GM23338 (cell line): ENCODE measurements at regions not wholly inside any gene's neighbourhood (a gene's known extent, or its start where the extent isn't known, plus 50 kb on each side); places are given as distances from the start of the nearest gene placed in this dataset.
A peak's percentile ranks its signal among the peaks of the same experiment; 100 is the strongest.

ENCODE experiments used
- ATAC-seq: fragments of 200-7000 bp; cut with Tn5 transposase; 3 replicates; pipeline ENCODE4 v1.9.1; 2020
- DNase-seq: peaks from one replicate; pipeline ENCODE4 v3.0.0-alpha.2; 2015; ENCODE audit warnings: low spot score
- H2AFZ ChIP-seq: fragments of 200-600 bp; sonication (generic); 2 replicates; pipeline ENCODE4 v1.8.0; 2016; ENCODE audit warnings: antibody characterized with exemption, mild to moderate bottlenecking, moderate library complexity
- H3F3A ChIP-seq: fragments of 200-600 bp; sonication (generic); replicated peaks from 2 replicates; pipeline ENCODE4 v1.8.0; 2017; ENCODE audit warnings: antibody characterized with exemption, mixed run types, low read depth
- H3K27ac ChIP-seq: fragments of 200-600 bp; sonication (generic); 2 replicates; pipeline ENCODE4 v1.6.1; 2016; ENCODE audit warnings: low read depth
- H3K27me3 ChIP-seq: fragments of 200-600 bp; sonication (generic); 2 replicates; pipeline ENCODE4 v1.8.0; 2016; ENCODE audit warnings: mild to moderate bottlenecking, mixed run types, moderate library complexity; ENCODE audit not compliant: insufficient read depth
- H3K36me3 ChIP-seq: fragments of 200-600 bp; sonication (generic); 2 replicates; pipeline ENCODE4 v1.8.0; 2016; ENCODE audit warnings: mild to moderate bottlenecking; ENCODE audit not compliant: insufficient read depth
- H3K4me1 ChIP-seq: fragments of 200-600 bp; sonication (generic); 2 replicates; pipeline ENCODE4 v1.8.0; 2016; ENCODE audit warnings: mild to moderate bottlenecking, moderate library complexity; ENCODE audit not compliant: insufficient read depth
- H3K4me2 ChIP-seq: fragments of 200-600 bp; sonication (generic); 2 replicates; pipeline ENCODE4 v1.7.1; 2017; ENCODE audit warnings: mixed run types
- H3K4me3 ChIP-seq: fragments of 200-600 bp; sonication (generic); 2 replicates; pipeline ENCODE4 v1.6.1; 2016; ENCODE audit warnings: mixed run types
- H3K79me2 ChIP-seq: fragments of 200-600 bp; sonication (generic); replicated peaks from 2 replicates; pipeline ENCODE4 v1.8.0; 2017; ENCODE audit warnings: mild to moderate bottlenecking; ENCODE audit not compliant: insufficient read depth
- H3K9me2 ChIP-seq: fragments of 200-600 bp; sonication (generic); 2 replicates; pipeline ENCODE4 v1.8.0; 2017; ENCODE audit not compliant: insufficient read depth
- H4K20me1 ChIP-seq: fragments of 200-600 bp; sonication (generic); replicated peaks from 2 replicates; pipeline ENCODE4 v1.8.0; 2017; ENCODE audit warnings: mild to moderate bottlenecking; ENCODE audit not compliant: insufficient read depth
- H3K27ac Mint-ChIP-seq: 2 replicates; pipeline ENCODE4 v1.8.0; 2020; ENCODE audit warnings: inconsistent platforms, mild to moderate bottlenecking, moderate library complexity, mixed read lengths
- H3K27me3 Mint-ChIP-seq: 3 replicates; pipeline ENCODE4 v1.8.0; 2022; ENCODE audit warnings: low read depth, mild to moderate bottlenecking, moderate library complexity, mixed read lengths, inconsistent platforms; ENCODE audit not compliant: insufficient read depth, poor library complexity
- H3K36me3 Mint-ChIP-seq: 3 replicates; pipeline ENCODE4 v1.8.0; 2021; ENCODE audit warnings: low read depth, mild to moderate bottlenecking, inconsistent platforms, moderate library complexity, mixed read lengths
- H3K4me1 Mint-ChIP-seq: 3 replicates; pipeline ENCODE4 v1.8.0; 2020; ENCODE audit warnings: mild to moderate bottlenecking, inconsistent platforms, mixed read lengths
- H3K4me3 Mint-ChIP-seq: 3 replicates; pipeline ENCODE4 v1.8.0; 2021; ENCODE audit warnings: moderate library complexity, mild to moderate bottlenecking, inconsistent platforms, mixed read lengths
- H3K9me3 Mint-ChIP-seq: 3 replicates; pipeline ENCODE4 v1.8.0; 2020; ENCODE audit warnings: moderate library complexity, mild to moderate bottlenecking, inconsistent platforms, mixed read lengths
- CREB1 ChIP-seq: fragments of 250-450 bp; sonication (Bioruptor Pico); IDR thresholded peaks from 2 replicates; pipeline ENCODE4 v1.5.0; 2020; ENCODE audit warnings: low read depth, mild to moderate bottlenecking, moderate library complexity
- EZH2 ChIP-seq: fragments of 200-600 bp; sonication (generic); IDR thresholded peaks from one replicate; pipeline ENCODE4 v1.8.0; 2017; ENCODE audit warnings: antibody characterized with exemption, mild to moderate bottlenecking, low read depth; ENCODE audit not compliant: unreplicated experiment
- EZH2phosphoT487 ChIP-seq: fragments of 200-600 bp; sonication (generic); IDR thresholded peaks from one replicate; pipeline ENCODE4 v1.8.1; 2018; ENCODE audit warnings: antibody characterized with exemption; ENCODE audit not compliant: unreplicated experiment
- JUNB ChIP-seq: IDR thresholded peaks from one replicate; pipeline ENCODE4 v1.6.1; 2016; ENCODE audit warnings: antibody characterized with exemption; ENCODE audit not compliant: unreplicated experiment
- NANOG ChIP-seq: IDR thresholded peaks from 2 replicates; pipeline ENCODE4 v1.6.1; 2016; ENCODE audit warnings: antibody characterized with exemption, borderline replicate concordance
- POLR2AphosphoS5 ChIP-seq: IDR thresholded peaks from 2 replicates; pipeline ENCODE4 v1.6.1; 2016; ENCODE audit warnings: antibody characterized with exemption, low read depth
- STAT1 ChIP-seq: IDR thresholded peaks from one replicate; pipeline ENCODE4 v1.6.1; 2016; ENCODE audit warnings: antibody characterized with exemption; ENCODE audit not compliant: unreplicated experiment
- ZNF114 ChIP-seq: fragments of 250-450 bp; sonication (Bioruptor Pico); IDR thresholded peaks from 2 replicates; pipeline ENCODE4 v1.5.0; 2020; ENCODE audit warnings: mild to moderate bottlenecking, moderate library complexity
- ZNF331 ChIP-seq: fragments of 250-450 bp; sonication (Bioruptor Pico); IDR thresholded peaks from 2 replicates; pipeline ENCODE4 v1.5.0; 2020; ENCODE audit warnings: low read depth, mild to moderate bottlenecking, moderate library complexity
- TF ChIP-seq, protein P1 (sequence below): IDR thresholded peaks from 2 replicates; pipeline ENCODE4 v1.6.1; 2016; ENCODE audit warnings: antibody characterized with exemption
- TF ChIP-seq, protein P2 (sequence below), 2 experiments: fragments of 200-600 bp in 1 of 2; sonication (generic) in 1 of 2; conservative IDR thresholded peaks; 2 replicates each; pipeline versions ENCODE4 v1.5.1 to v1.6.1; 2016 to 2017; ENCODE audit warnings: antibody characterized with exemption in 2 of 2, low read depth in 2 of 2, mild to moderate bottlenecking in 2 of 2, moderate library complexity in 1 of 2
- TF ChIP-seq, protein P3 (sequence below): IDR thresholded peaks from one replicate; pipeline ENCODE4 v1.6.1; 2018; ENCODE audit warnings: antibody characterized with exemption; ENCODE audit not compliant: unreplicated experiment
- TF ChIP-seq, protein P4 (sequence below): fragments of 250-450 bp; sonication (Bioruptor Pico); IDR thresholded peaks from 2 replicates; pipeline ENCODE4 v1.5.0; 2020; ENCODE audit warnings: mild to moderate bottlenecking, moderate library complexity

DNA sequence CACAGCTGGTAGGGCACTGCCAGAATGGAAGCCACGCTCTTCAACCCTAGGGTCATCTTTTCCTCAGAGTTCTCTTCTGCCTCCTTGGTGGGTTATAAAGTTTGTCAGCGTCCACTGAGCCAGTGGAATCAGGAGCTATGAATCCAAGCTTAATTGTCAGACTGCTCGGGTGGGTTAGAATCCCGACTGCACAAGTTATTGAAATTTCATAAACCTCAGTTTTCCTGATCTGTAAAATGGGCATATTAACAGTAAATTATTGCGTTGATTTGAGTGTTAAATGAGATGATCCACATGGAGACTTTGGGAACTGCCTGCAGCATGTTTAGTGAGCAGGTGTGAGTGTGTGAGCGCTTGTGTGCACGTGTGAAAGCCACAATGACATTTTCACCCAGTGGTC is 400.5 kb upstream of the CDH11 start:
- no peak for ATAC-seq
- no peak overlapping the region for H3K27ac ChIP-seq

More for the DNA sequence above, 400.5 kb upstream of the CDH11 start:
- peaks cover 8% of the 10 kb centered on the region; the same call in 1 of the 2 replicates for H3F3A ChIP-seq
- TF ChIP-seq EZH2 = no peak
- TF ChIP-seq, protein P1, sequence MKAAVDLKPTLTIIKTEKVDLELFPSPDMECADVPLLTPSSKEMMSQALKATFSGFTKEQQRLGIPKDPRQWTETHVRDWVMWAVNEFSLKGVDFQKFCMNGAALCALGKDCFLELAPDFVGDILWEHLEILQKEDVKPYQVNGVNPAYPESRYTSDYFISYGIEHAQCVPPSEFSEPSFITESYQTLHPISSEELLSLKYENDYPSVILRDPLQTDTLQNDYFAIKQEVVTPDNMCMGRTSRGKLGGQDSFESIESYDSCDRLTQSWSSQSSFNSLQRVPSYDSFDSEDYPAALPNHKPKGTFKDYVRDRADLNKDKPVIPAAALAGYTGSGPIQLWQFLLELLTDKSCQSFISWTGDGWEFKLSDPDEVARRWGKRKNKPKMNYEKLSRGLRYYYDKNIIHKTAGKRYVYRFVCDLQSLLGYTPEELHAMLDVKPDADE = no peak
- TF ChIP-seq ZNF114 (CRISPR knock-in tag) = no peak
- no peak for TF ChIP-seq ZNF331 (CRISPR knock-in tag)
- TF ChIP-seq POLR2AphosphoS5 = no peak
- TF ChIP-seq, protein P2, sequence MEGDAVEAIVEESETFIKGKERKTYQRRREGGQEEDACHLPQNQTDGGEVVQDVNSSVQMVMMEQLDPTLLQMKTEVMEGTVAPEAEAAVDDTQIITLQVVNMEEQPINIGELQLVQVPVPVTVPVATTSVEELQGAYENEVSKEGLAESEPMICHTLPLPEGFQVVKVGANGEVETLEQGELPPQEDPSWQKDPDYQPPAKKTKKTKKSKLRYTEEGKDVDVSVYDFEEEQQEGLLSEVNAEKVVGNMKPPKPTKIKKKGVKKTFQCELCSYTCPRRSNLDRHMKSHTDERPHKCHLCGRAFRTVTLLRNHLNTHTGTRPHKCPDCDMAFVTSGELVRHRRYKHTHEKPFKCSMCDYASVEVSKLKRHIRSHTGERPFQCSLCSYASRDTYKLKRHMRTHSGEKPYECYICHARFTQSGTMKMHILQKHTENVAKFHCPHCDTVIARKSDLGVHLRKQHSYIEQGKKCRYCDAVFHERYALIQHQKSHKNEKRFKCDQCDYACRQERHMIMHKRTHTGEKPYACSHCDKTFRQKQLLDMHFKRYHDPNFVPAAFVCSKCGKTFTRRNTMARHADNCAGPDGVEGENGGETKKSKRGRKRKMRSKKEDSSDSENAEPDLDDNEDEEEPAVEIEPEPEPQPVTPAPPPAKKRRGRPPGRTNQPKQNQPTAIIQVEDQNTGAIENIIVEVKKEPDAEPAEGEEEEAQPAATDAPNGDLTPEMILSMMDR (conservative IDR thresholded peaks at IDR 0.05; ENCODE audit: low read depth in 2 of 2) = no peak
- TF ChIP-seq, protein P3, sequence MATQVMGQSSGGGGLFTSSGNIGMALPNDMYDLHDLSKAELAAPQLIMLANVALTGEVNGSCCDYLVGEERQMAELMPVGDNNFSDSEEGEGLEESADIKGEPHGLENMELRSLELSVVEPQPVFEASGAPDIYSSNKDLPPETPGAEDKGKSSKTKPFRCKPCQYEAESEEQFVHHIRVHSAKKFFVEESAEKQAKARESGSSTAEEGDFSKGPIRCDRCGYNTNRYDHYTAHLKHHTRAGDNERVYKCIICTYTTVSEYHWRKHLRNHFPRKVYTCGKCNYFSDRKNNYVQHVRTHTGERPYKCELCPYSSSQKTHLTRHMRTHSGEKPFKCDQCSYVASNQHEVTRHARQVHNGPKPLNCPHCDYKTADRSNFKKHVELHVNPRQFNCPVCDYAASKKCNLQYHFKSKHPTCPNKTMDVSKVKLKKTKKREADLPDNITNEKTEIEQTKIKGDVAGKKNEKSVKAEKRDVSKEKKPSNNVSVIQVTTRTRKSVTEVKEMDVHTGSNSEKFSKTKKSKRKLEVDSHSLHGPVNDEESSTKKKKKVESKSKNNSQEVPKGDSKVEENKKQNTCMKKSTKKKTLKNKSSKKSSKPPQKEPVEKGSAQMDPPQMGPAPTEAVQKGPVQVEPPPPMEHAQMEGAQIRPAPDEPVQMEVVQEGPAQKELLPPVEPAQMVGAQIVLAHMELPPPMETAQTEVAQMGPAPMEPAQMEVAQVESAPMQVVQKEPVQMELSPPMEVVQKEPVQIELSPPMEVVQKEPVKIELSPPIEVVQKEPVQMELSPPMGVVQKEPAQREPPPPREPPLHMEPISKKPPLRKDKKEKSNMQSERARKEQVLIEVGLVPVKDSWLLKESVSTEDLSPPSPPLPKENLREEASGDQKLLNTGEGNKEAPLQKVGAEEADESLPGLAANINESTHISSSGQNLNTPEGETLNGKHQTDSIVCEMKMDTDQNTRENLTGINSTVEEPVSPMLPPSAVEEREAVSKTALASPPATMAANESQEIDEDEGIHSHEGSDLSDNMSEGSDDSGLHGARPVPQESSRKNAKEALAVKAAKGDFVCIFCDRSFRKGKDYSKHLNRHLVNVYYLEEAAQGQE = no peak
- TF ChIP-seq, protein P4, sequence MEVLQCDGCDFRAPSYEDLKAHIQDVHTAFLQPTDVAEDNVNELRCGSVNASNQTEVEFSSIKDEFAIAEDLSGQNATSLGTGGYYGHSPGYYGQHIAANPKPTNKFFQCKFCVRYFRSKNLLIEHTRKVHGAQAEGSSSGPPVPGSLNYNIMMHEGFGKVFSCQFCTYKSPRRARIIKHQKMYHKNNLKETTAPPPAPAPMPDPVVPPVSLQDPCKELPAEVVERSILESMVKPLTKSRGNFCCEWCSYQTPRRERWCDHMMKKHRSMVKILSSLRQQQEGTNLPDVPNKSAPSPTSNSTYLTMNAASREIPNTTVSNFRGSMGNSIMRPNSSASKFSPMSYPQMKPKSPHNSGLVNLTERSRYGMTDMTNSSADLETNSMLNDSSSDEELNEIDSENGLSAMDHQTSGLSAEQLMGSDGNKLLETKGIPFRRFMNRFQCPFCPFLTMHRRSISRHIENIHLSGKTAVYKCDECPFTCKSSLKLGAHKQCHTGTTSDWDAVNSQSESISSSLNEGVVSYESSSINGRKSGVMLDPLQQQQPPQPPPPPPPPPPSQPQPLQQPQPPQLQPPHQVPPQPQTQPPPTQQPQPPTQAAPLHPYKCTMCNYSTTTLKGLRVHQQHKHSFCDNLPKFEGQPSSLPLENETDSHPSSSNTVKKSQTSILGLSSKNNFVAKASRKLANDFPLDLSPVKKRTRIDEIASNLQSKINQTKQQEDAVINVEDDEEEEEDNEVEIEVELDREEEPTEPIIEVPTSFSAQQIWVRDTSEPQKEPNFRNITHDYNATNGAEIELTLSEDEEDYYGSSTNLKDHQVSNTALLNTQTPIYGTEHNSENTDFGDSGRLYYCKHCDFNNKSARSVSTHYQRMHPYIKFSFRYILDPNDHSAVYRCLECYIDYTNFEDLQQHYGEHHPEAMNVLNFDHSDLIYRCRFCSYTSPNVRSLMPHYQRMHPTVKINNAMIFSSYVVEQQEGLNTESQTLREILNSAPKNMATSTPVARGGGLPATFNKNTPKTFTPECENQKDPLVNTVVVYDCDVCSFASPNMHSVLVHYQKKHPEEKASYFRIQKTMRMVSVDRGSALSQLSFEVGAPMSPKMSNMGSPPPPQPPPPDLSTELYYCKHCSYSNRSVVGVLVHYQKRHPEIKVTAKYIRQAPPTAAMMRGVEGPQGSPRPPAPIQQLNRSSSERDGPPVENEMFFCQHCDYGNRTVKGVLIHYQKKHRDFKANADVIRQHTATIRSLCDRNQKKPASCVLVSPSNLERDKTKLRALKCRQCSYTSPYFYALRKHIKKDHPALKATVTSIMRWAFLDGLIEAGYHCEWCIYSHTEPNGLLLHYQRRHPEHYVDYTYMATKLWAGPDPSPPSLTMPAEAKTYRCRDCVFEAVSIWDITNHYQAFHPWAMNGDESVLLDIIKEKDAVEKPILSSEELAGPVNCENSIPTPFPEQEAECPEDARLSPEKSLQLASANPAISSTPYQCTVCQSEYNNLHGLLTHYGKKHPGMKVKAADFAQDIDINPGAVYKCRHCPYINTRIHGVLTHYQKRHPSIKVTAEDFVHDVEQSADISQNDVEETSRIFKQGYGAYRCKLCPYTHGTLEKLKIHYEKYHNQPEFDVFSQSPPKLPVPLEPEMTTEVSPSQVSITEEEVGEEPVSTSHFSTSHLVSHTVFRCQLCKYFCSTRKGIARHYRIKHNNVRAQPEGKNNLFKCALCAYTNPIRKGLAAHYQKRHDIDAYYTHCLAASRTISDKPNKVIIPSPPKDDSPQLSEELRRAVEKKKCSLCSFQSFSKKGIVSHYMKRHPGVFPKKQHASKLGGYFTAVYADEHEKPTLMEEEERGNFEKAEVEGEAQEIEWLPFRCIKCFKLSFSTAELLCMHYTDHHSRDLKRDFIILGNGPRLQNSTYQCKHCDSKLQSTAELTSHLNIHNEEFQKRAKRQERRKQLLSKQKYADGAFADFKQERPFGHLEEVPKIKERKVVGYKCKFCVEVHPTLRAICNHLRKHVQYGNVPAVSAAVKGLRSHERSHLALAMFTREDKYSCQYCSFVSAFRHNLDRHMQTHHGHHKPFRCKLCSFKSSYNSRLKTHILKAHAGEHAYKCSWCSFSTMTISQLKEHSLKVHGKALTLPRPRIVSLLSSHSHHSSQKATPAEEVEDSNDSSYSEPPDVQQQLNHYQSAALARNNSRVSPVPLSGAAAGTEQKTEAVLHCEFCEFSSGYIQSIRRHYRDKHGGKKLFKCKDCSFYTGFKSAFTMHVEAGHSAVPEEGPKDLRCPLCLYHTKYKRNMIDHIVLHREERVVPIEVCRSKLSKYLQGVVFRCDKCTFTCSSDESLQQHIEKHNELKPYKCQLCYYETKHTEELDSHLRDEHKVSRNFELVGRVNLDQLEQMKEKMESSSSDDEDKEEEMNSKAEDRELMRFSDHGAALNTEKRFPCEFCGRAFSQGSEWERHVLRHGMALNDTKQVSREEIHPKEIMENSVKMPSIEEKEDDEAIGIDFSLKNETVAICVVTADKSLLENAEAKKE (CRISPR knock-in tag) = no peak
- TF ChIP-seq NANOG = no peak
- TF ChIP-seq STAT1 = no peak
- TF ChIP-seq CREB1 (CRISPR knock-in tag) = no peak
- TF ChIP-seq JUNB = no peak
- no peak for TF ChIP-seq EZH2phosphoT487
- Mint-ChIP-seq H3K27ac (no peak overlapping the region), H3K9me3 (peaks cover 1% of the 10 kb centered on the region; the same call in 2 of the 3 replicates), H3K27me3 (peaks cover 5% of the 10 kb centered on the region), H3K4me3 (no peak overlapping the region), H3K4me1 (peaks cover 44% of the 10 kb centered on the region), H3K36me3 (no peaks in the 10 kb centered on the region)
- H2AFZ ChIP-seq = peak overlapping the region; percentile 80; the same call in 1 of the 2 replicates
- no peak for DNase-seq
- peaks cover 37% of the 10 kb centered on the region for H3K4me1 ChIP-seq
- no peaks in the 10 kb centered on the region for H3K36me3 ChIP-seq
- no peak overlapping the region for H3K4me3 ChIP-seq
- no peaks in the 10 kb centered on the region for H3K27me3 ChIP-seq
- H4K20me1 ChIP-seq = no peaks in the 10 kb centered on the region
- peaks cover 11% of the 10 kb centered on the region for H3K9me2 ChIP-seq
- 0 out of 2 replicates have a peak overlapping the region, but pooled peaks have one; percentile 55 for H3K4me2 ChIP-seq
- H3K79me2 ChIP-seq = no peaks in the 10 kb centered on the region
